Activated T-cell treated with anti-CD3 and anti-CD28 coated beads, Interleukin-2, amount 50 U/mL, for 4 hours (primary cell): ENCODE measurements at regions not wholly inside any gene's neighbourhood (a gene's known extent, or its start where the extent isn't known, plus 50 kb on each side); places are given as distances from the start of the nearest gene placed in this dataset.

Source experiments
- ATAC-seq, 2 donors: fragments of 200-7000 bp; cut with Tn5 transposase; one replicate each; pipeline ENCODE4 v1.10.0; 2021
- DNase-seq: peaks from one replicate; pipeline ENCODE4 v3.0.0-alpha.2; 2020
- H3K27me3 Mint-ChIP-seq: one replicate; pipeline ENCODE4 v1.8.0; 2021; ENCODE audit warnings: low read depth, mixed read lengths
- H3K36me3 Mint-ChIP-seq: one replicate; pipeline ENCODE4 v1.8.0; 2022; ENCODE audit warnings: mixed read lengths; ENCODE audit not compliant: insufficient read depth
- H3K4me1 Mint-ChIP-seq: one replicate; pipeline ENCODE4 v1.8.0; 2021; ENCODE audit warnings: low read depth, mixed read lengths
- H3K4me3 Mint-ChIP-seq: one replicate; pipeline ENCODE4 v1.8.0; 2021; ENCODE audit warnings: mild to moderate bottlenecking, moderate library complexity, mixed read lengths
- H3K9me3 Mint-ChIP-seq: one replicate; pipeline ENCODE4 v1.8.0; 2021; ENCODE audit warnings: mixed read lengths

DNA sequence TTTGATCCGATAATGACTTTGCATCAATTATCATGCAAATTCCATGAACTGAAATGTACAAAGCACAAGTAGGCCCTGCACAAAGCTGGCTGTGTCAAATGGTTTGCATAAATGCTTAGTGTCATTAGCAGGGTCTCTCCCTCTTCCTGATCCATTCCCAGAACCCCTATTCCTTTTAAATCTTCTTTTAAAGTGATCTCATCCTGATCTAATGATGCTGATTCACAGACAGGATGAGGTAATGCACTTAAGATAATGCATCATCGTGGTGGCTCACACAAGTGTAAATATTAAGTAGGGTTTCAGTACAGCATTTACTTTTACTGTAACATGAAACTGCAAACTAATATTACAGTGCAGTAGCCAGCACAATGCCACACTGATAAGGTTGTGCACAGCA lies 304.8 kb upstream of the SOX11 start:
- no peaks in the 10 kb centered on the region for H3K36me3 Mint-ChIP-seq
- no peak for DNase-seq
- H3K9me3 Mint-ChIP-seq: peaks cover 6% of the 10 kb centered on the region
- ATAC-seq: no peak
- H3K4me3 Mint-ChIP-seq: no peak overlapping the region
- H3K27me3 Mint-ChIP-seq: no peaks in the 10 kb centered on the region
- H3K4me1 Mint-ChIP-seq: no peaks in the 10 kb centered on the region

GRCh38 chr2:5389740-5390139 lies 302.4 kb upstream of the SOX11 start:
- no peaks in the 10 kb centered on the region for H3K27me3 Mint-ChIP-seq
- no peaks in the 10 kb centered on the region for H3K4me1 Mint-ChIP-seq
- H3K4me3 Mint-ChIP-seq: no peak overlapping the region
- H3K9me3 Mint-ChIP-seq: peaks cover 6% of the 10 kb centered on the region
- no peaks in the 10 kb centered on the region for H3K36me3 Mint-ChIP-seq
- ATAC-seq (no peak), DNase-seq (no peak)

GRCh38 chr2:5391362-5391761 lies 300.8 kb upstream of the SOX11 start:
- no peak for ATAC-seq
- Mint-ChIP-seq H3K4me1 (no peaks in the 10 kb centered on the region), H3K36me3 (no peaks in the 10 kb centered on the region), H3K4me3 (no peak overlapping the region), H3K27me3 (no peaks in the 10 kb centered on the region), H3K9me3 (peaks cover 6% of the 10 kb centered on the region)
- no peak for DNase-seq

GRCh38 chr2:5392658-5393057 lies 299.5 kb upstream of the SOX11 start:
- no peak overlapping the region for H3K4me3 Mint-ChIP-seq
- ATAC-seq: no peak
- no peaks in the 10 kb centered on the region for H3K36me3 Mint-ChIP-seq
- H3K4me1 Mint-ChIP-seq: no peaks in the 10 kb centered on the region
- DNase-seq: no peak
- H3K27me3 Mint-ChIP-seq: no peaks in the 10 kb centered on the region
- peaks cover 6% of the 10 kb centered on the region for H3K9me3 Mint-ChIP-seq

GRCh38 chr2:5393474-5393873 lies 298.7 kb upstream of the SOX11 start:
- H3K4me3 Mint-ChIP-seq: no peak overlapping the region
- DNase-seq (no peak), ATAC-seq (no peak)
- H3K4me1 Mint-ChIP-seq: no peaks in the 10 kb centered on the region
- H3K27me3 Mint-ChIP-seq: no peaks in the 10 kb centered on the region
- H3K36me3 Mint-ChIP-seq: no peaks in the 10 kb centered on the region
- peaks cover 4% of the 10 kb centered on the region for H3K9me3 Mint-ChIP-seq

- Mint-ChIP-seq H3K27me3 (no peaks in the 10 kb centered on the region), H3K9me3 (no peaks in the 10 kb centered on the region), H3K4me3 (no peak overlapping the region), H3K4me1 (no peaks in the 10 kb centered on the region), H3K36me3 (no peaks in the 10 kb centered on the region)
- DNase-seq: no peak
- ATAC-seq: no peak
These were observed 298.0 kb upstream of the SOX11 start for GRCh38 chr2:5394223-5394622.

- DNase-seq: no peak
- no peak for ATAC-seq
- no peaks in the 10 kb centered on the region for H3K9me3 Mint-ChIP-seq
- no peaks in the 10 kb centered on the region for H3K36me3 Mint-ChIP-seq
- H3K4me3 Mint-ChIP-seq: no peak overlapping the region
- no peaks in the 10 kb centered on the region for H3K4me1 Mint-ChIP-seq
- no peaks in the 10 kb centered on the region for H3K27me3 Mint-ChIP-seq
These were observed 291.0 kb upstream of the SOX11 start for GRCh38 chr2:5401115-5401657.

GRCh38 chr2:5403392-5403791 lies 288.8 kb upstream of the SOX11 start:
- no peaks in the 10 kb centered on the region for H3K27me3 Mint-ChIP-seq
- H3K4me1 Mint-ChIP-seq: no peaks in the 10 kb centered on the region
- no peak for ATAC-seq
- H3K4me3 Mint-ChIP-seq: no peak overlapping the region
- no peak for DNase-seq
- H3K36me3 Mint-ChIP-seq: no peaks in the 10 kb centered on the region
- no peaks in the 10 kb centered on the region for H3K9me3 Mint-ChIP-seq

GRCh38 chr2:5409898-5410381 lies 282.2 kb upstream of the SOX11 start:
- no peaks in the 10 kb centered on the region for H3K27me3 Mint-ChIP-seq
- no peak for DNase-seq
- no peaks in the 10 kb centered on the region for H3K9me3 Mint-ChIP-seq
- H3K36me3 Mint-ChIP-seq: no peaks in the 10 kb centered on the region
- H3K4me3 Mint-ChIP-seq: no peak overlapping the region
- H3K4me1 Mint-ChIP-seq: no peaks in the 10 kb centered on the region
- no peak for ATAC-seq

DNA sequence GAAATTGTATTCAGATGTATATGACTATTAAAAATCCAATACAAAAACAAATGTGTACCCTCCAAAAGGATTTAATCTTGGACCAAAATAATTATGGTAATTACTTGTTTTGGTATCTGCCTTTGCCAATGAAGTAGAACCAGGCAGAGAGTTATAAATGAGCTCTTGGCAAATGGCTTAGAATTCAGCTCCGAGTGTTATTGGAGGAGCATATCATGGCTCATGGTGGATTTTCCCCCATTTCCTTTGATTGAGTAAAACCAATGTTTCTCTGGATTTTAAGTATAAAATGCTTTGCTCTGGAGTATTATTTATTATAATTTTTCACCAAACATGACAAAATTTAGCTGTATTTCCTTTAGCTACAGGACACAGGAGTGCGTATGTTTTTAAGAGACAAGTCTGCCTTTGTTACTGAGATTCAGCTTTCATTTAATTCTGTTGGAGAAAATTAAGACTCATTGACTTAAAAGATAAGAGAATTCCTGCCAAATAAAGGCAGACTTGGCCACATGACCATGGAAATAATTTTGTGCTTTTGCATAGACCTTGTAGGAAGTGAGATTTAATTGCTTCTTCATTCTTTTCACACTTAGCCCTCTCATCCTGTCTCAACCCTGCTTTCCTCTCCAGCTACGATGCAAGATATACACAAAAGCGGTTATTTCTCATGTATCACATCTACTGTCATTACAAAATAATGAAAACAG lies 281.0 kb upstream of the SOX11 start:
- no peak for ATAC-seq
- Mint-ChIP-seq H3K27me3 (no peaks in the 10 kb centered on the region), H3K36me3 (no peaks in the 10 kb centered on the region), H3K9me3 (peaks cover under 1% of the 10 kb centered on the region), H3K4me1 (no peaks in the 10 kb centered on the region), H3K4me3 (no peak overlapping the region)
- DNase-seq: no peak

DNA sequence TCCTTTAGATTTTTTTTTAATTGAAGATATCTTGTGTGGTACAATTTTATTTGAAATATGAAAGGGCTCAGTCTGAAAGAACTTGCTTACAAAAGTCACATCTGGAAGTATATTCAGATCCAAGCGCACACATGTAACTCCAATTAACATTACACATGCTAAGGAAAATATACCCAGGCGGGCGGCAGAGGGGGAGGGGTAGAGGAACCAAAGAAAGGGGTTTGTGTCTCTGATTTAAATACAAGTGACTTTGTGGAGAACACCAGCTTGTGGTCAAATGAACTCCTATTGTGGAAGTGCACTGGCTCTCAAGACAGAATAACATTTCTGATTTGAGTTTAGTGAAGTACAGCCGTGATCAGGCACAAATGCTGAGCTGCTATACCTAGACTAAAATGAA lies 280.2 kb upstream of the SOX11 start:
- DNase-seq (no peak), ATAC-seq (no peak)
- Mint-ChIP-seq H3K9me3 (peaks cover 6% of the 10 kb centered on the region), H3K4me3 (no peak overlapping the region), H3K4me1 (no peaks in the 10 kb centered on the region), H3K36me3 (no peaks in the 10 kb centered on the region), H3K27me3 (no peaks in the 10 kb centered on the region)

- H3K36me3 Mint-ChIP-seq: no peaks in the 10 kb centered on the region
These were observed 258.3 kb upstream of the SOX11 start for GRCh38 chr2:5433855-5434254.

GRCh38 chr2:5437375-5437774 lies 254.8 kb upstream of the SOX11 start:
- no peak overlapping the region for H3K4me3 Mint-ChIP-seq
- H3K27me3 Mint-ChIP-seq: no peaks in the 10 kb centered on the region
- H3K9me3 Mint-ChIP-seq: peaks cover 3% of the 10 kb centered on the region
- no peaks in the 10 kb centered on the region for H3K36me3 Mint-ChIP-seq
- ATAC-seq (no peak), DNase-seq (no peak)
- no peaks in the 10 kb centered on the region for H3K4me1 Mint-ChIP-seq

More at GRCh38 chr2:5433855-5434254, 258.3 kb upstream of the SOX11 start:
- ATAC-seq (no peak), DNase-seq (no peak)
- H3K9me3 Mint-ChIP-seq: peaks cover 3% of the 10 kb centered on the region
- H3K27me3 Mint-ChIP-seq: no peaks in the 10 kb centered on the region
- no peak overlapping the region for H3K4me3 Mint-ChIP-seq
- H3K4me1 Mint-ChIP-seq: no peaks in the 10 kb centered on the region

DNA sequence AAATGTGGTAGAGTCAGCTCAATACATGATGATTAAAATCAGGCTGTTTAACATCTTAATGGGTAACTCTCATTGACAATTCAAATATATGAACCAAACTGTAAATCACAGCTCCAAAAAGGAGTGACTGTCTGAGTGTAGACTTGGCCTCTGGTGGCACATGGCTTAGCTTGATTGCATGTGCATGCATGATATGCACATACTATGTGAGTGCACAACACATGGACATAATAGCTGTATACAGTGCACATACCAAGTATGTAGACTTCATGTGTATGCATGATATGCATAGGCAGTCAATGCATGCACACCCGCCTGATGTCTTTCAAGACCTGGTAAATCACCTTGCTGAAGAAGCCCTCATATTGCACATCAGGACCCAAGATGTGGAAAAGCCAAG lies 252.0 kb upstream of the SOX11 start:
- DNase-seq: no peak
- H3K4me3 Mint-ChIP-seq: no peak overlapping the region
- peaks cover 5% of the 10 kb centered on the region for H3K9me3 Mint-ChIP-seq
- H3K27me3 Mint-ChIP-seq: no peaks in the 10 kb centered on the region
- no peaks in the 10 kb centered on the region for H3K4me1 Mint-ChIP-seq
- no peaks in the 10 kb centered on the region for H3K36me3 Mint-ChIP-seq
- no peak for ATAC-seq

DNA sequence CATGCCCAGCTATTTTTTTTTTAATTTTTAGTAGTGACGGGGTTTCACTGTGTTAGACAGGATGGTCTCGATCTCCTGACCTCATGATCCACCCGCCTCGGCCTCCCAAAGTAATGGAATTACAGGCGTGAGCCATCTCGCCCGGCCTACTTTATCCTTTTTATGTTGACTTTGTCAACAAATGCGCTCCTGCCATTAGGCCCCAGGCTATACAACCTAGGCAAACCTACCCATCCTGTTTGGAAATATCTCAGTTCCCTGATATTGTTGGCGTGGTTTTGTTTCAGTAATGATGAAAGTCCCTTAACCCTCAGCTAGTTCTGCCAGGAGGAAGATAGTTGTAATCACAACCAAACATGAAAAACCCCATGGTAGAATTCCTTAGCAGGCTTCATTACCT lies 249.4 kb upstream of the SOX11 start:
- DNase-seq: no peak
- no peaks in the 10 kb centered on the region for H3K36me3 Mint-ChIP-seq

More for the DNA sequence above, 249.4 kb upstream of the SOX11 start:
- Mint-ChIP-seq H3K27me3 (no peaks in the 10 kb centered on the region), H3K4me3 (no peak overlapping the region), H3K4me1 (no peaks in the 10 kb centered on the region), H3K9me3 (peaks cover 5% of the 10 kb centered on the region)
- no peak for ATAC-seq
